A549 (cell line): ENCODE measurements at regions not wholly inside any gene's neighbourhood (a gene's known extent, or its start where the extent isn't known, plus 50 kb on each side); places are given as distances from the start of the nearest gene placed in this dataset.

Experiments
- ATAC-seq, 2 experiments: fragments of 200-7000 bp in 1 of 2; fragments of >200 bp in 1 of 2; cut with Nextera tagmentation in 1 of 2; cut with Tn5 transposase in 1 of 2; 3 replicates each; pipeline versions ENCODE4 v1.8.0 to v1.9.1; 2018 to 2020; ENCODE audit warnings: mild to moderate bottlenecking in 1 of 2, moderate library complexity in 1 of 2
- CTCF ChIA-PET: fragments of 300-600 bp; sonication (Branson Sonifier 250); formaldehyde crosslinking; extraction: SDS; loops from one replicate; lab custom pipeline; 2021; ENCODE audit warnings: antibody characterized with exemption, inconsistent platforms; lab: Yijun Ruan, JAX
- POLR2A ChIA-PET: fragments of 350-600 bp; formaldehyde crosslinking; extraction: SDS; loops from one replicate; lab custom pipeline; 2021; ENCODE audit warnings: antibody characterized with exemption, inconsistent platforms; lab: Yijun Ruan, JAX
- DNase-seq, 2 experiments: peaks; one replicate each; pipeline versions ENCODE4 v3.0.0 to v3.0.0-alpha.2; 2011 to 2016; ENCODE audit warnings: low read depth in 1 of 2, low spot score in 1 of 2
- FAIRE-seq: peaks from 2 replicates; lab custom pipeline; 2011; peaks lifted over from hg19 to GRCh38; lab: Jason Lieb, UNC
- H3K27ac ChIP-seq, 2 experiments: fragments of >200 bp; sonication (Bioruptor Twin); formaldehyde crosslinking; 3 replicates each; pipeline ENCODE4 v1.5.1; 2016 to 2017
- H3K4me1 ChIP-seq: fragments of >200 bp; sonication (Bioruptor Twin); formaldehyde crosslinking; 3 replicates; pipeline ENCODE4 v1.6.1; 2016
- H3K4me2 ChIP-seq: fragments of >200 bp; sonication (Bioruptor Twin); formaldehyde crosslinking; 3 replicates; pipeline ENCODE4 v1.6.1; 2016
- H3K4me3 ChIP-seq: fragments of >200 bp; sonication (Bioruptor Twin); formaldehyde crosslinking; 3 replicates; pipeline ENCODE4 v1.5.1; 2016
- H3K9me3 ChIP-seq: fragments of >200 bp; sonication (Bioruptor Twin); formaldehyde crosslinking; 3 replicates; pipeline ENCODE4 v1.6.1; 2016
- CBX2 ChIP-seq: fragments of 200-600 bp; sonication (generic); IDR thresholded peaks from 2 replicates; pipeline ENCODE4 v1.6.1; 2016; ENCODE audit warnings: low read depth, mild to moderate bottlenecking, borderline replicate concordance
- CBX8 ChIP-seq: fragments of 200-600 bp; sonication (generic); IDR thresholded peaks from 2 replicates; pipeline ENCODE4 v1.6.1; 2016
- CHD2 ChIP-seq: fragments of 150-350 bp; IDR thresholded peaks from 2 replicates; pipeline ENCODE4 v1.6.1; 2014; ENCODE audit warnings: low read length; ENCODE audit not compliant: partially characterized antibody
- CTCF ChIP-seq: fragments of >200 bp; sonication (Bioruptor Twin); formaldehyde crosslinking; IDR thresholded peaks from 3 replicates; pipeline ENCODE4 v1.5.1; 2016
- E2F6 ChIP-seq: IDR thresholded peaks from 2 replicates; pipeline ENCODE4 v1.6.1; 2012; ENCODE audit warnings: low read depth, borderline replicate concordance
- EHF ChIP-seq: fragments of 250-450 bp; sonication (Bioruptor Pico); IDR thresholded peaks from 2 replicates; pipeline ENCODE4 v1.5.0; 2020; ENCODE audit warnings: mild to moderate bottlenecking
- EP300 ChIP-seq, 2 experiments: fragments of >200 bp; sonication (Bioruptor Twin); formaldehyde crosslinking; IDR thresholded peaks; 2 replicates in 1 of 2; 3 replicates in 1 of 2; pipeline ENCODE4 v1.6.1; 2016 to 2017
- FOSL2 ChIP-seq, 2 experiments: fragments of 450-650 bp in 1 of 2; fragments of >200 bp in 1 of 2; sonication (Bioruptor Twin) in 1 of 2; formaldehyde crosslinking; IDR thresholded peaks; 2 replicates each; pipeline versions ENCODE4 v1.5.0 to v1.6.1; 2016 to 2020; ENCODE audit warnings: mild to moderate bottlenecking in 1 of 2, moderate library complexity in 1 of 2
- FOXS1 ChIP-seq: fragments of 250-450 bp; sonication (Bioruptor Pico); IDR thresholded peaks from 2 replicates; pipeline ENCODE4 v1.5.0; 2020; ENCODE audit warnings: mild to moderate bottlenecking, moderate library complexity
- GATA3 ChIP-seq: IDR thresholded peaks from 2 replicates; pipeline ENCODE4 v1.6.1; 2012; ENCODE audit warnings: borderline replicate concordance
- HDAC2 ChIP-seq: fragments of 200-600 bp; sonication (generic); IDR thresholded peaks from 2 replicates; pipeline ENCODE4 v1.6.1; 2016
- HES2 ChIP-seq: fragments of >200 bp; sonication (Bioruptor Twin); formaldehyde crosslinking; IDR thresholded peaks from 2 replicates; pipeline ENCODE4 v1.6.1; 2016
- JUN ChIP-seq, 2 experiments: fragments of >200 bp; sonication (Bioruptor Twin); formaldehyde crosslinking; IDR thresholded peaks; 2 replicates in 1 of 2; 3 replicates in 1 of 2; pipeline ENCODE4 v1.6.1; 2016 to 2017
- JUNB ChIP-seq: fragments of >200 bp; sonication (Bioruptor Twin); formaldehyde crosslinking; IDR thresholded peaks from 2 replicates; pipeline ENCODE4 v1.6.1; 2016
- MAFK ChIP-seq: fragments of 450-650 bp; IDR thresholded peaks from 2 replicates; pipeline ENCODE4 v1.6.1; 2014; ENCODE audit not compliant: partially characterized antibody
- NPAS2 ChIP-seq: fragments of 250-450 bp; sonication (Bioruptor Pico); IDR thresholded peaks from 2 replicates; pipeline ENCODE4 v1.8.0; 2022; ENCODE audit warnings: mild to moderate bottlenecking, moderate library complexity, borderline replicate concordance
- PBX3 ChIP-seq: IDR thresholded peaks from 2 replicates; pipeline ENCODE4 v1.6.1; 2012
- SMC3 ChIP-seq: fragments of >200 bp; sonication (Bioruptor Twin); formaldehyde crosslinking; IDR thresholded peaks from 3 replicates; pipeline ENCODE4 v1.6.1; 2018; ENCODE audit warnings: inconsistent platforms
- SREBF2 ChIP-seq: fragments of 450-650 bp; IDR thresholded peaks from 2 replicates; pipeline ENCODE4 v1.6.1; 2014; ENCODE audit warnings: mild to moderate bottlenecking, moderate library complexity
- TP53 ChIP-seq: fragments of 250-450 bp; sonication (Bioruptor Pico); IDR thresholded peaks from 2 replicates; pipeline ENCODE4 v1.5.0; 2021; ENCODE audit warnings: mild to moderate bottlenecking, moderate library complexity
- ZNF302 ChIP-seq: fragments of 250-450 bp; sonication (Bioruptor Pico); IDR thresholded peaks from 2 replicates; pipeline ENCODE4 v1.9.0; 2021; ENCODE audit warnings: inconsistent platforms, mild to moderate bottlenecking, moderate library complexity
- WGBS: methylation state at CpG from one replicate; pipeline ENCODE4 v1.1.6; 2017; ENCODE audit errors: missing lambda C conversion rate; 5-methylcytosine and 5-hydroxymethylcytosine counted together

- DNase-seq, result no peak
- POLR2A ChIA-PET, result no interaction called here
- CTCF ChIA-PET, result no interaction called here
Observed at GRCh38 chr5:158308429-158309025, 449.6 kb upstream of the CLINT1 start.

GRCh38 chr5:158305861-158306260 lies 446.9 kb upstream of the CLINT1 start:
- ChIA-PET CTCF (interaction anchor here (0.8 to 1.0 kb wide), 2 partner anchors 230 to 389 kb away, joined by 3 read pairs; no protein-coding TSS in a partner anchor), POLR2A (no interaction called here)
- WGBS, result 17% methylated on average over 1 of the region's 1 CpG
- ATAC-seq, result no peak
- Histone ChIP-seq H3K4me1 (no peaks in the 10 kb centered on the region), H3K4me3 (no peak overlapping the region), H3K27ac (no peak overlapping the region), H3K4me2 (no peak overlapping the region)
- DNase-seq, result no peak
- no peak for TF ChIP-seq JUN (IDR thresholded peaks at IDR 0.05)
- no peak for TF ChIP-seq CTCF
- TF ChIP-seq, all 56 proteins: peak for 0
- H3K9me3 ChIP-seq, result no peaks in the 10 kb centered on the region
- no peak for FAIRE-seq

More at GRCh38 chr5:158308429-158309025, 449.6 kb upstream of the CLINT1 start:
- TF ChIP-seq MAFK (no peak), HDAC2 (no peak), GATA3 (no peak), JUN (IDR thresholded peaks at IDR 0.05) (no peak)
- no peak for FAIRE-seq
- H3K27ac ChIP-seq, result no peak overlapping the region
- H3K4me1 ChIP-seq, result no peaks in the 10 kb centered on the region
- 34% methylated on average over 6 of the region's 6 CpGs for WGBS
- H3K4me2 ChIP-seq, result no peak overlapping the region
- no peak for ATAC-seq
- no peak overlapping the region for H3K4me3 ChIP-seq
- H3K9me3 ChIP-seq, result no peaks in the 10 kb centered on the region

GRCh38 chr5:158304607-158305006 lies 445.7 kb upstream of the CLINT1 start:
- TF ChIP-seq CBX8, result no peak
- no peak for TF ChIP-seq EHF (CRISPR knock-in tag)
- no peak for TF ChIP-seq HES2
- Histone ChIP-seq H3K9me3 (no peaks in the 10 kb centered on the region), H3K4me2 (no peak overlapping the region), H3K4me3 (no peak overlapping the region), H3K27ac (no peak overlapping the region), H3K4me1 (no peaks in the 10 kb centered on the region)
- 20% methylated on average over 2 of the region's 2 CpGs for WGBS
- DNase-seq, result no peak
- CTCF ChIA-PET, result interaction anchor here (1.0 kb wide), 1 partner anchor 229 kb away, joined by 3 read pairs; no protein-coding TSS in a partner anchor
- no peak for FAIRE-seq
- POLR2A ChIA-PET, result no interaction called here
- no peak for ATAC-seq

GRCh38 chr5:158303883-158304282 lies 444.9 kb upstream of the CLINT1 start:
- Histone ChIP-seq H3K4me2 (no peak overlapping the region), H3K9me3 (no peaks in the 10 kb centered on the region), H3K27ac (no peak overlapping the region), H3K4me1 (no peaks in the 10 kb centered on the region), H3K4me3 (no peak overlapping the region)
- ChIA-PET POLR2A (no interaction called here), CTCF (no interaction called here)
- 8% methylated on average over 1 of the region's 1 CpG for WGBS
- TF ChIP-seq ZNF302 (no peak), NPAS2 (CRISPR knock-in tag) (no peak), SMC3 (no peak), PBX3 (no peak), CHD2 (no peak), E2F6 (no peak), CBX2 (no peak), EP300 (IDR thresholded peaks at IDR 0.05) (no peak), FOXS1 (no peak), SREBF2 (no peak), FOSL2 (IDR thresholded peaks at IDR 0.05) (no peak), FOSL2 (CRISPR knock-in tag; IDR thresholded peaks at IDR 0.05) (no peak), TP53 (CRISPR knock-in tag) (no peak), JUNB (no peak)
- ATAC-seq (no peak), DNase-seq (no peak), FAIRE-seq (no peak)
